ENCODE measurements at regions not wholly inside any gene's neighbourhood (a gene's known extent, or its start where the extent isn't known, plus 50 kb on each side); places are given as distances from the start of the nearest gene placed in this dataset.
A peak's percentile ranks its signal among the peaks of the same experiment; 100 is the strongest.
"Not testable (repeated sequence)": the region's sequence is repeated elsewhere in the genome, so short reads cannot be mapped to it uniquely, and the experiment has no call there.

GRCh38 chr13:44812818-44813217 is 176.5 kb downstream of the NUFIP1 start:
- no peak for DNase-seq

- DNase-seq = peak; percentile 12
Observed at GRCh38 chr13:44810061-44810840, 179.0 kb downstream of the NUFIP1 start.

- DNase-seq = no peak
Observed at GRCh38 chr13:44809190-44809589, 180.1 kb downstream of the NUFIP1 start.

- DNase-seq = no peak
Observed at GRCh38 chr13:44808185-44808584, 181.1 kb downstream of the NUFIP1 start.

GRCh38 chr13:44807449-44808034 is 181.7 kb downstream of the NUFIP1 start:
- no peak for DNase-seq

GRCh38 chr13:44806826-44807225 is 182.4 kb downstream of the NUFIP1 start:
- no peak for DNase-seq

- DNase-seq = no peak
Observed at GRCh38 chr13:44805585-44805984, 183.7 kb downstream of the NUFIP1 start.

GRCh38 chr13:44803390-44803789 is 185.9 kb downstream of the NUFIP1 start:
- no peak for DNase-seq

- DNase-seq = no peak
Observed at GRCh38 chr13:44802491-44802890, 186.8 kb downstream of the NUFIP1 start.

- DNase-seq = no peak
Observed at GRCh38 chr13:44801990-44802389, 187.3 kb downstream of the NUFIP1 start.

- DNase-seq = no peak
Observed at GRCh38 chr13:44800626-44801025, 188.6 kb downstream of the NUFIP1 start.

- no peak for DNase-seq
Observed at GRCh38 chr13:44797685-44798084, 191.6 kb downstream of the NUFIP1 start.

- no peak for DNase-seq
Observed at GRCh38 chr13:44796597-44797490, 192.4 kb downstream of the NUFIP1 start.

GRCh38 chr13:44796039-44796438 is 193.2 kb downstream of the NUFIP1 start:
- not testable (repeated sequence) for DNase-seq

- no peak for DNase-seq
Observed at GRCh38 chr13:44795176-44795575, 194.1 kb downstream of the NUFIP1 start.

- DNase-seq = no peak
Observed at GRCh38 chr13:44792096-44792495, 197.2 kb downstream of the NUFIP1 start.

- no peak for DNase-seq
Observed at GRCh38 chr13:44790289-44790688, 199.0 kb downstream of the NUFIP1 start.

GRCh38 chr13:44787617-44788016 is 201.7 kb downstream of the NUFIP1 start:
- DNase-seq = no peak

- DNase-seq = no peak
Observed at GRCh38 chr13:44786756-44787155, 202.5 kb downstream of the NUFIP1 start.

GRCh38 chr13:44785401-44785800 is 203.9 kb downstream of the NUFIP1 start:
- DNase-seq = no peak

- no peak for DNase-seq
Observed at GRCh38 chr13:44784708-44785080, 204.6 kb downstream of the NUFIP1 start.

- no peak for DNase-seq
Observed at GRCh38 chr13:44783994-44784707, 205.1 kb downstream of the NUFIP1 start.
